AG09319 (cell line): ENCODE measurements at regions not wholly inside any gene's neighbourhood (a gene's known extent, or its start where the extent isn't known, plus 50 kb on each side); places are given as distances from the start of the nearest gene placed in this dataset.

ENCODE experiments used
- DNase-seq: peaks from one replicate; pipeline ENCODE4 v3.0.0-alpha.2; 2010; ENCODE audit warnings: low read depth; ENCODE audit errors: extremely low read depth
- TF ChIP-seq, protein P1 (sequence below): IDR thresholded peaks from 2 replicates; pipeline ENCODE4 v1.5.1; 2011; ENCODE audit warnings: low read depth, mild to moderate bottlenecking, inconsistent platforms, low read length, moderate library complexity

DNA sequence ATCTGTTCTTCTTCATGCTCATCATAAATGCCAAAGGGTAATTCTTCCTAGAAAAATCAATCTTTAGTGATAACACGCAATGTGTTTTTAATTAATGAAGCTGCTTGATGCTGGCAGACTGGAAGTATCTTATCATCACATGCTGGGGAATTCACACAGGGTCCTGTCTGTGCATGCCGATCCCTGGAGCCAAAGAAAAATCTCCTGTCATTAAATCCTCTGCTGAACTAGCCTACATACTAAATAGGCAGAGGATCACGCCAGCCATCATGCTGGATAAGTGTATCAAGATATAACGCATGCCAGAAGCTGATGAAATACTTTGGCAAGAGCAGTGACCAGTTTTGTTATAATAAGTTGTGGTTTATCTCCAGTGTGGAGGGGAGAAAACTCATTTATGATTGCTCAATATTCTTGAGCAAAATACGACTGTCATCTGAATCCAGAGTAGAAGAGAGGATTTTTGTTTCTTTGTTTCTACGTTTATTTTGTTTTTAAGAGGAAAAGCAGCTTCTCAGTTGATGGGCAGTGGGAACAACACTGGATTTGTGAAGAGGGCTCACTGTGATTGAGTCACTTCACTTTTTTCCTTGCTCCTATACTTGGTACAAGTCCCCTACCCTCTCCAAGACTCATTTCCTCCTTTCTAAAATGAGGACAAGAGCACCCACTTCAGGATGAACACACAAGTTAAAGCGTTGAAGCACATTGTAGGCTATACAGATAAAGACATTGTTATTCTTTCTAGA lies 649.1 kb downstream of the TNS3 start:
- peak; percentile 93 for DNase-seq
- TF ChIP-seq, protein P1, sequence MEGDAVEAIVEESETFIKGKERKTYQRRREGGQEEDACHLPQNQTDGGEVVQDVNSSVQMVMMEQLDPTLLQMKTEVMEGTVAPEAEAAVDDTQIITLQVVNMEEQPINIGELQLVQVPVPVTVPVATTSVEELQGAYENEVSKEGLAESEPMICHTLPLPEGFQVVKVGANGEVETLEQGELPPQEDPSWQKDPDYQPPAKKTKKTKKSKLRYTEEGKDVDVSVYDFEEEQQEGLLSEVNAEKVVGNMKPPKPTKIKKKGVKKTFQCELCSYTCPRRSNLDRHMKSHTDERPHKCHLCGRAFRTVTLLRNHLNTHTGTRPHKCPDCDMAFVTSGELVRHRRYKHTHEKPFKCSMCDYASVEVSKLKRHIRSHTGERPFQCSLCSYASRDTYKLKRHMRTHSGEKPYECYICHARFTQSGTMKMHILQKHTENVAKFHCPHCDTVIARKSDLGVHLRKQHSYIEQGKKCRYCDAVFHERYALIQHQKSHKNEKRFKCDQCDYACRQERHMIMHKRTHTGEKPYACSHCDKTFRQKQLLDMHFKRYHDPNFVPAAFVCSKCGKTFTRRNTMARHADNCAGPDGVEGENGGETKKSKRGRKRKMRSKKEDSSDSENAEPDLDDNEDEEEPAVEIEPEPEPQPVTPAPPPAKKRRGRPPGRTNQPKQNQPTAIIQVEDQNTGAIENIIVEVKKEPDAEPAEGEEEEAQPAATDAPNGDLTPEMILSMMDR = peak; percentile 46

DNA sequence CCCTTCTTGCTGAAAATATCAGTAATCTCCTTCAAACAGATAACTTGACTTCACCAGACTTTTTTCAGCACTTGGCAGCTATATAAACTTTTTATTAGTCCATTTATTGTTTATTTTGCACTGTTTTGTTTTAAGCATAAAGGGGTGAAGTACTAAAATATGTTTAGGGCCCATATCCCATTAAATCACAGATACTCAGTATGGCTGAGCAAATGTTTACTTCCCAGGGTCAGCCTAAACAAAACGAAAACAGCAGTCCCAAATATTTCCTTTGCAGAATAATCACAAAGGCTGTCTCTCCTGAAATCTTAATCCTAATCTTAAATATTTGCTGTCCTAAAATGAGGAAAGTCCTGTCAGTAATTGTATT lies 649.6 kb downstream of the TNS3 start:
- TF ChIP-seq, protein P1 = no peak
- no peak for DNase-seq

GRCh38 chr7:46930366-46930765 lies 651.5 kb downstream of the TNS3 start:
- TF ChIP-seq, protein P1 = no peak
- peak; percentile 82 for DNase-seq

- TF ChIP-seq, protein P1 = no peak
- DNase-seq = no peak
Measured at GRCh38 chr7:46929359-46929758, 652.6 kb downstream of the TNS3 start.

GRCh38 chr7:46928719-46929118 lies 653.2 kb downstream of the TNS3 start:
- DNase-seq = no peak
- TF ChIP-seq, protein P1 = no peak

GRCh38 chr7:46927131-46927810 lies 654.6 kb downstream of the TNS3 start:
- no peak for DNase-seq
- TF ChIP-seq, protein P1 = no peak

GRCh38 chr7:46916581-46916980 lies 665.3 kb downstream of the TNS3 start:
- DNase-seq = no peak
- TF ChIP-seq, protein P1 = no peak
